ENCODE measurements at regions not wholly inside any gene's neighbourhood (a gene's known extent, or its start where the extent isn't known, plus 50 kb on each side); places are given as distances from the start of the nearest gene placed in this dataset.
"Not testable (repeated sequence)": the region's sequence is repeated elsewhere in the genome, so short reads cannot be mapped to it uniquely, and the experiment has no call there.

- no peak overlapping the region for H3K4me3 ChIP-seq (ENCODE audit: low read length)
- TF ChIP-seq CTCF (conservative IDR thresholded peaks at IDR 0.05; ENCODE audit: low read length): no peak
- peak; percentile 21 for DNase-seq (ENCODE audit: low read depth)
Observed at GRCh38 chr7:120060281-120060680, 212.7 kb upstream of the KCND2 start.

GRCh38 chr7:120060875-120061274 lies 212.1 kb upstream of the KCND2 start:
- no peak for DNase-seq (ENCODE audit: low read depth)
- TF ChIP-seq CTCF (conservative IDR thresholded peaks at IDR 0.05; ENCODE audit: low read length): no peak
- H3K4me3 ChIP-seq (ENCODE audit: low read length): no peak overlapping the region

- DNase-seq (ENCODE audit: low read depth): peak; percentile 46
- no peak for TF ChIP-seq CTCF (conservative IDR thresholded peaks at IDR 0.05; ENCODE audit: low read length)
- H3K4me3 ChIP-seq (ENCODE audit: low read length): no peak overlapping the region
Observed at GRCh38 chr7:120064565-120064964, 208.4 kb upstream of the KCND2 start.

GRCh38 chr7:120066898-120067297 lies 206.1 kb upstream of the KCND2 start:
- not testable (repeated sequence) for H3K4me3 ChIP-seq (ENCODE audit: low read length); DNase-seq (ENCODE audit: low read depth)

GRCh38 chr7:120070201-120070600 lies 202.8 kb upstream of the KCND2 start:
- H3K4me3 ChIP-seq (ENCODE audit: low read length): no peak overlapping the region
- no peak for DNase-seq (ENCODE audit: low read depth)
- no peak for TF ChIP-seq CTCF (conservative IDR thresholded peaks at IDR 0.05; ENCODE audit: low read length)

GRCh38 chr7:120077777-120078176 lies 195.2 kb upstream of the KCND2 start:
- H3K4me3 ChIP-seq (ENCODE audit: low read length): no peak overlapping the region
- TF ChIP-seq CTCF (conservative IDR thresholded peaks at IDR 0.05; ENCODE audit: low read length): no peak
- DNase-seq (ENCODE audit: low read depth): no peak

- no peak overlapping the region for H3K4me3 ChIP-seq (ENCODE audit: low read length)
- no peak for TF ChIP-seq CTCF (conservative IDR thresholded peaks at IDR 0.05; ENCODE audit: low read length)
- DNase-seq (ENCODE audit: low read depth): no peak
Observed at GRCh38 chr7:120079022-120079421, 194.0 kb upstream of the KCND2 start.

- DNase-seq (ENCODE audit: low read depth): no peak
- H3K4me3 ChIP-seq (ENCODE audit: low read length): no peak overlapping the region
- no peak for TF ChIP-seq CTCF (conservative IDR thresholded peaks at IDR 0.05; ENCODE audit: low read length)
Observed at GRCh38 chr7:120079704-120080103, 193.3 kb upstream of the KCND2 start.

GRCh38 chr7:120086468-120086867 lies 186.5 kb upstream of the KCND2 start:
- DNase-seq (ENCODE audit: low read depth): not testable (repeated sequence)

More at GRCh38 chr7:120086468-120086867, 186.5 kb upstream of the KCND2 start:
- H3K4me3 ChIP-seq (ENCODE audit: low read length): not testable (repeated sequence)
